ENCODE measurements at regions not wholly inside any gene's neighbourhood (a gene's known extent, or its start where the extent isn't known, plus 50 kb on each side); places are given as distances from the start of the nearest gene placed in this dataset.
"Not testable (repeated sequence)": the region's sequence is repeated elsewhere in the genome, so short reads cannot be mapped to it uniquely, and the experiment has no call there.

DNA sequence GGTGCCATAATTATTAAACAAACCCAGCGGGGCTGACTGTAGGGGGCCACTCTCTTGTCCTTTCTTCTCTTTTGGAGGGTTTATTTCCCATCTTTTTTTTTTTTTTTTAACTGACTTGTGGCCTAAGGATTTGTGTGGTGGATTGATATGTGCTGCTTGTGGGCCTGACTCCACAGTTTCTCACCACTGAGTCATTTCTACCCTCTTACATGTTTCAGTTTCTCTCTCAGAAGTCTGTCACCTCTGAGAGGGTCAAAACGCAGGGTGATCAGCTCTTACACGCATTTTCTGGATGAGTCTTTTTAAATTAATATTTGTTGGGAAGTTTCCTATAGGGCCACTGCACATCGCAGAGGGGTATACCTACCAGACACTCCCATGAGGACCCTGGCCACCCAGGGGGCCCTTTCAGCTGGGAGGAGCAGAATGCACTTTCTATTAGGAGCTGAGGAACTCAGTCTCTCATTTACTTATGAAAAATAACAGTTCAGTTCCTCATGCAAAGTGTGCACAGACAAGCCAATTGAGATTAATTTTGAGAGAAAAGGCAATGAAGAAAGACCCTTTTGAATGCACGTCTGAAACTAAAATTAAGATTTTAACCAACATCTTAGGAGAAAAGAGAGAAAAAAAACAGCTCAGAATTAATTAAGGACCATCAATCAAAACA is 407.9 kb downstream of the TECRL start:
- DNase-seq: no peak

DNA sequence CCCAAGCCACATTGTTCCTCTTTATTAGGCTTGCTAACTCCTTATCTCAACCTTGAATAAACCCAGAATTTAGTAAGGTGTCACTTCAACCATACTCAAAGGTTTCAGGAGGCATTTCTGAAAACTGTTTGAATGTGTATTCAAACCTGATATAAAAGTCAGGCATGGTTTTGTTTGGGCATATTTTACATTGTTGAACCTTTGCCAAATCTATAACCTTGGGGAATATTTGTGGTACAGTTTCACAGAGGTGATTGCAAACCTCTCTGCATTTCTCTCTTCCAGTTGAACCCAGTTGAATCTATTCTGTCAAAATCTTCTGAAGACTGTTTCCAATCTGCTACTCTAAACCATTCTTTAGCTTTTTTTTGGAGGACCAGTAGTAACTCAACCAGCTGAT is 409.0 kb downstream of the TECRL start:
- DNase-seq: no peak

GRCh38 chr4:63986253-63986652 is 423.0 kb downstream of the TECRL start:
- DNase-seq: no peak

- no peak for DNase-seq
Observed at GRCh38 chr4:63983224-63983623, 426.0 kb downstream of the TECRL start.

GRCh38 chr4:63965875-63966274 is 443.4 kb downstream of the TECRL start:
- no peak for DNase-seq

- DNase-seq: not testable (repeated sequence)
Observed at GRCh38 chr4:63942706-63943286, 466.5 kb downstream of the TECRL start.

DNA sequence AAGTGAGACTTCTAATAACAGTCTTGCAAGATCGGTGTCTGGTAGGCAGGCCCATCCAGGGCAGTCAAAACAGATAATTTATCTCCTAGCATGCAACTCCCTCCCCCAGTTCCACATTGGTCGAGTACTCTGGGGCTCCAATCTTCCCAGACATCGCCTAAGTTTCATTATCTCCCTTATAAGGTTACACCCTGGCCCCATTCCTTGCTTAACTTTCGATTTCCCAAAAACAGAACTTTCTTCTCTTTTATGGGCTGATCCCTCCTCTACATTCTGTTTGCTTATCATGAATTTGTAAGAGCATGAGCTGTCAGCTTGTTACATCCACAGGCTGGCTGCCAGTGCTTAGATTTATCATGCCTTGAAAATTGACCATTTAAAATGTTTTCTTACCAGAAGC is 471.3 kb downstream of the TECRL start:
- DNase-seq: no peak

- DNase-seq: no peak
Observed at GRCh38 chr4:63922146-63922545, 487.1 kb downstream of the TECRL start.

DNA sequence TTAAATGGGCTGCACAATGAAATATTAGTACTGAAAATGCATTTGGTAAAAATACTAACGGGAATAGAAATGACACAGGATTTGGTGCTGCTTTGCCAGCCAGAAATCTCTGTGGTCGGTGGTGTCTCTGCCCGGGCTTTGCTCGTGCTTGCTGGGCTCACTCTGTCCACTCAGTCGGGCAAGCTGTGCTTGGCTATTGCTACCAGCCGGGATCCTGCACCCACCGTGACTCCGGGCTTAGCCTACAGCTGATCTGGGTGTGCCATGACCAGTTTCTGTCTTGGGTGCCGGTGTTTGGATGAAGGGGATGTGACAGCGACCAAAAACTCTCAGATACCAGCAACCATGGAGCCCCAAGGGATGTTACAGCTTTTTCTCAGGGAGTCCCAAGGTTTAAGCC is 487.7 kb downstream of the TECRL start:
- DNase-seq: no peak

DNA sequence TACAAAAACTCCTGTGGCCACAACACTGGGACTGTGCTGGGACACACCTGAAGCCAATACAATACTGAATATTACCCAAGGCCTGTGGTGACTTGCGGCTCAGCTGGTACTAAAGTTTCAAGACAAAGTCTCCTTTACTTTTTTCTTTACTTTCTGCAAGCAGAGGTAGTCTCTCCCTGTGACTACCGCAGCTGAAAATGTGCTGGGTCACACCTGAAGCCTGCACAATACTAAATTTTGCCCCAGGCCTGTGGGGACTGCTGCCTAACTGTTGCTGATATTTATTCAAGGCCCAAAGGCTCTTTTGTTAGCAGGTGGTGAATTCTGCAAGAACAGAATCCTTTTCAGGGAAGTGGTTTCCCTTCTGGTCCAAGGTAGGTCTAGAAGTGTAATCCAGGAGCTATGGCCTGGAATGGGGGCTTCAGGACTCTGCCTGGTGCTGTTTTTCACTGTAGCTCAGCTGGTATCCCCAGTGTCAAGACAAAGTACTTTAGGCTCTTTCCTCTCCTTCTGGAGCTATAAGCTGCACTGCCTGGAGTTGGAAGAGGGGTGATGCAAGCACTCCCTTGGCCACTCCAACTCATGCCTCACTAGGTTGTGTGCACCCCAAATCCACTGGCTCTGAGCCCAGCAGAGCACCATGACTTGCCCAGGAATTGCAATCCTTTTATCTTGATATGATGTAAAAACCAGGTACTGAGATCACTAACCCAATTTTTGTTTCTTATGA is 489.4 kb downstream of the TECRL start:
- no peak for DNase-seq

DNA sequence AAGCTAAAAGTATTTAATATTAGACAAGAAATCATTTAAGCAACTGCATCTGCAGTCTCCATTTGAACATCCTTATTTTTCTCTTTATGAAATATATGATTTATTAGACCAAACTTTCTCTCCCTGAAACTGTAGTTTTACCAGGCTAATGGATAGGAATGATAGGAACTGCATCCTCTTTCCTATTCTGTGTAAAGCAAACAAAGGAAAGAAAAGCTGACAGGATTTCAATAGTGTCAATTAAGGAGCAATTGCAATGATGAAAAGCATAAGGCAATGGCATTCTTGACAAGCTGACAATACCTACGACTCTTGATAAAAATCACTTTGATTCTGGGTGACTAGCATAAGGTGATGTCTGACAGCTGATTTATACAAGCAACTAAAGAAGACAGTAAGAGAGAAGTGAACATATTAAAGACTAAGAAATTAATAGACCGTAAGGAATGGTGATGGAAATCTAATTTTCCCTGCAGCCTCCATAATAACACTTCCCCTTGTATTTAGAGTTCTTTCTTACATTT is 502.5 kb downstream of the TECRL start:
- DNase-seq: no peak

DNA sequence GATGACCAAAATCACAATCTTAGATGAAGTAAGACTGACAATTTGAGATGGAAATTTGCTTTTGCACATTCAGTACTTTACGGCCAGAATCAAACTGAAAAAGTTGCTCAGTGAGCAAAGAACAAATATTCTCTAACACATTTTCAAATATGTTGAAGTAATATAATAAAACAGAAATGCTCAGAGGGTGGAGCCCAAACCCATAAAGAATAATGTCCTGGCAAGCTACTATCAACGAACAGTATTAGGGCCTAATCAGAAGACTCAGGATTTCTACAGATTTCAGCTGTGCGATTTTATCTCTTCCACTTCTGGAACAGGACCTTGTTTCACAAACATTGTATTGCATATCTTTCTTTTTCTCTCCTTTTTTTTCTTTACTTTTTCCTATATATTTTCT is 505.0 kb downstream of the TECRL start:
- no peak for DNase-seq

GRCh38 chr4:63901304-63901703 is 507.9 kb downstream of the TECRL start:
- DNase-seq: no peak

DNA sequence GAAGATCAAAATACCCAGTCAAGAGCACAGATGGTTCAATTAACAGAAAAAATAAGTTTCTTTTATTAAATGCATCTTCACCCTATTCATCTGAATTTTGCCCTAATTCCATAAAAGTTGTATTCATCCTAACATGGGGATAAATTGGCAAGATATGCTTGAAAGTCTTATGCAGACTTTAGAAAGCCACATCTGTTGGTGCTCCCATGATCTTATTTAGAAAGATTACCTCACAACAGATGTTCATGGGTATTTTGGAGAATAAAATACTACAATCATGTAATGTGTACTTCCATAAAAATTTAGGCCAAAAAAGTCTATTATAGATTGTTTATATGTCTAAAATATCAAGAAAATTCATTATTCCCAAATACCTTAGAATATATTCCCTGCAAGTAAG is 510.3 kb downstream of the TECRL start:
- DNase-seq: no peak

DNA sequence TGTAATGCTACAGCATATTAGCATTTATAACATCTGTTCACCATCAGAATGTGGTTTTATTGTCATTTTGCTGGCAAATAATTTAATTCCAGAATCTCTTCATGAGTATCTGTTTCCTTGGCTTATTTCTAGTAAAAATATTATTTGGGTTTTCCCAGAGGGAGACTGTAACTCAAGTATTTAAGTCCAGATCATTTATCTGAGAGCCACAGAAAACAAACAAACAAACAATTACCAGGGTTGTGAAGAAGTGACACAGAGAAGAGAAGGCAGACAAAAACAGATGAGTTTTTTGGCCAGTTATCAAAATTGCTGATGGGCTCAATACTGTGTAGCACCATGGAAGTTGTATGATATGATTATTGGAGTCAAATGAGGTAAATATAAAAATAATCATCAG is 515.1 kb downstream of the TECRL start:
- no peak for DNase-seq

GRCh38 chr4:63869370-63869769 is 539.9 kb downstream of the TECRL start:
- no peak for DNase-seq

DNA sequence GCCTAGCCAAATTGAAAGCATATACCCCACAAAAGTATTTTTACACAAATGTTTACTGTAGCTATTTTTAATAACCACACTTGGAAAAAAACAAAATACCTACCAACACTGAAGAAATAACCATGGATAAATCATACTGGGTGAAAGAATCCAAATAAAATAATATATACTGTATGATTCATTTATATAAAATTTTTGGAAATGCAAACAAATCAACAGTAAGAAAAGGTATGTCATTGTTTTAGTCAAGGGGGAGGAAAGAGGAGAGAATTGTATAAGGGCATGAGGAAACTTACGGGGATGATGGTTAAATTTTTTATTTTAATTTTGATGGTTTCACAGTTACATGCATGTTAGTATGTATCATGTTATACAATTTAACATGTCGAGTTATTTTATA is 557.8 kb downstream of the TECRL start:
- DNase-seq: no peak

GRCh38 chr4:63841266-63841665 is 568.0 kb downstream of the TECRL start:
- DNase-seq: no peak

GRCh38 chr4:63831590-63832155 is 577.6 kb downstream of the TECRL start:
- DNase-seq: no peak

- DNase-seq: no peak
Observed at GRCh38 chr4:63817196-63817865, 591.9 kb downstream of the TECRL start.

GRCh38 chr4:63814171-63814964 is 594.9 kb downstream of the TECRL start:
- no peak for DNase-seq

GRCh38 chr4:63799166-63799565 is 610.1 kb downstream of the TECRL start:
- no peak for DNase-seq
